ENCODE measurements at regions not wholly inside any gene's neighbourhood (a gene's known extent, or its start where the extent isn't known, plus 50 kb on each side); places are given as distances from the start of the nearest gene placed in this dataset.

DNA sequence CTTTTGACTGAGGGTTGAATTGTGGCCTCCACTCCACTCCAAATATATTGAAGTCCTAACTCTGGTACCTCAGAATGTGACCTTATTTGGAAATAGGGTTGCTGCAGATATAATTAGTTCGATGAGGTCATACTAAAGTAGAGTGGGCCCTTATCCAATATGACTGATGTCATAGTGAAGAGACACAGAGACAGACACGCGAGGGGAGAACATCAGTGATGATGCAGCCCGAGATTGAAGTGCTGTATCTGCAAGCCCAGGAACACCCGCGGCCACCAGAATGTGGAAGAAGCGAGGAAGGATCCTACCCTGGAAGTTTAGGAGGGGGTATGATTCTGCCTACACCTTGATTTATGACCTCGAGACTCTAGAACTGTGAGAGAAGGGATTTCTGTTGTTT is 279.0 kb downstream of the ANKRD50 start:
- H3K4me3 ChIP-seq, result no peak overlapping the region
- ATAC-seq (ENCODE audit: low FRiP score in 2 of 2) (no peak), DNase-seq (no peak)
- peaks cover 2 to 12% (median 4%) of the 10 kb centered on the region in 4 donors for H3K4me1 ChIP-seq
- WGBS, 2 donors, result 84 to 92% methylated on average over 8 of the region's 8 CpGs
- H3K9me3 ChIP-seq, result no peaks in the 10 kb centered on the region
- no peaks in the 10 kb centered on the region for H3K36me3 ChIP-seq
- H3K27me3 ChIP-seq, result no peaks in the 10 kb centered on the region
- H3K27ac ChIP-seq, result no peak overlapping the region
- TF ChIP-seq POLR2A (IDR thresholded peaks at IDR 0.05) (no peak), EP300 (IDR thresholded peaks at IDR 0.05) (no peak), POLR2AphosphoS5 (IDR thresholded peaks at IDR 0.05) (no peak)
- TF ChIP-seq, protein P1, sequence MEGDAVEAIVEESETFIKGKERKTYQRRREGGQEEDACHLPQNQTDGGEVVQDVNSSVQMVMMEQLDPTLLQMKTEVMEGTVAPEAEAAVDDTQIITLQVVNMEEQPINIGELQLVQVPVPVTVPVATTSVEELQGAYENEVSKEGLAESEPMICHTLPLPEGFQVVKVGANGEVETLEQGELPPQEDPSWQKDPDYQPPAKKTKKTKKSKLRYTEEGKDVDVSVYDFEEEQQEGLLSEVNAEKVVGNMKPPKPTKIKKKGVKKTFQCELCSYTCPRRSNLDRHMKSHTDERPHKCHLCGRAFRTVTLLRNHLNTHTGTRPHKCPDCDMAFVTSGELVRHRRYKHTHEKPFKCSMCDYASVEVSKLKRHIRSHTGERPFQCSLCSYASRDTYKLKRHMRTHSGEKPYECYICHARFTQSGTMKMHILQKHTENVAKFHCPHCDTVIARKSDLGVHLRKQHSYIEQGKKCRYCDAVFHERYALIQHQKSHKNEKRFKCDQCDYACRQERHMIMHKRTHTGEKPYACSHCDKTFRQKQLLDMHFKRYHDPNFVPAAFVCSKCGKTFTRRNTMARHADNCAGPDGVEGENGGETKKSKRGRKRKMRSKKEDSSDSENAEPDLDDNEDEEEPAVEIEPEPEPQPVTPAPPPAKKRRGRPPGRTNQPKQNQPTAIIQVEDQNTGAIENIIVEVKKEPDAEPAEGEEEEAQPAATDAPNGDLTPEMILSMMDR (IDR thresholded peaks at IDR 0.05), result no peak

DNA sequence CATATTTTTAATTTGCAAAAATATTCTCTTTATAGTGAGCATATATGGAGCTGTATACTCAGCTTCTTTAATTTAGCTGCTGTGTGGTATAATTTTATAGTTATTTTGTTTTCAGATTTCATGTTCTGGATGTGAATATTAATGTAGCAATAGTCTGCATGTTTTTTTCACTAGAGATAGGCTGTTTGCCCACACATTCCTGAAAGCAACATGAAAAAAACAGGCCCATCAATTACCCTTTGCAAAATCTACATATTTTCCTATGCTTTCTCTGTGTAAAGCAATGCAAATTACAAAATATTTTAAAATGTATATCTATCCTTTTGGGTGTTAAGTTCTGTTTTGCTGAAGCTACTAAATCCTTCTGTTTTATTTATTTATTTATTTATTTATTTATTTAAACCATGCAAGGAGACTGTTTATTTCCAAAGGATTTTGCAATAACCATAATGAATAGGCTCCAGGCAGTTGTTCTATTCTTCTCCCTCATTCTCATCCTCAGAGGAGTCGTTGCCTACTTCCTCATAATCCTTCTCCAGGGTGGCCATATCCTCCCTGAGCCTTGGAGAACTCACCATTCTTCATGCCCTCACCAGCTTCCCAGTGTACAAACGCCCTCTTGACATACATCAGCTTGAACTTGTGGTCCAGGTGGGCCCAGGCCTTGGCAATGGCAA is 277.1 kb downstream of the ANKRD50 start:
- no peak for DNase-seq

DNA sequence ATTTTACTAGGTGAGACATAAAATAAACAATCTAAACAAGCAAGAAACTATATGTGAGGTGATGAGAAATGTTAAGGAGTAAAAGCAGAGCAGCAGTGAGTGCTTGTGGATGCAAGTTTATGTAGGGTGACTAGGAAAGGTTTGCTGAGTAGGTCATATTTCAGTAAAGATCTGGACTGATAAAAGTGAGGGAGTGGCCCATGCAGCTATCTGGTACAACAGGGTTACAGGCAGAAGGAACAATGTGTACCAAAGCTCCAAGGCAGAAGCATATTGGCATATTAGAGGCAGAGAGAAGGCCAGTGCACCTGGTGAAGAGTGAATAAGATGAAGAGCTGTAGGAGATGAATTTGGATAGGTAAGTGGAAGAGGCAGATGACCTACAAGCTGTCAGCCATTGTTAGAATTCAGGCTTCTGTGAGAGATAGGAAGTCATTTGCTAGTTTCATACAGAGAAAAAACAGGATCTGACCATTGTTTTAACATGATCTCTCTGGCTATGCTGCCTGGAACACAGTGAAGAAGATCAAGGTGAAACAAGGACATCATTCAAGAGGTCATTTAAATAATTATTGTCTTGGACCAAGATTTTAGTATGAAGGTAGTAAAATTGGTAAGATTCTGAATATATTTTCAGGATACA is 274.6 kb downstream of the ANKRD50 start:
- Histone ChIP-seq H3K9me3 (no peaks in the 10 kb centered on the region), H3K27ac (no peak overlapping the region), H3K27me3 (no peaks in the 10 kb centered on the region), H3K4me3 (no peak overlapping the region), H3K36me3 (no peaks in the 10 kb centered on the region), H3K4me1 (no peaks in the 10 kb centered on the region)
- no peak for TF ChIP-seq EP300 (IDR thresholded peaks at IDR 0.05)
- TF ChIP-seq, protein P1 (IDR thresholded peaks at IDR 0.05), result no peak
- ATAC-seq (ENCODE audit: low FRiP score in 2 of 2) (no peak), DNase-seq (no peak)

More for the DNA sequence above, 277.1 kb downstream of the ANKRD50 start:
- no peak overlapping the region for H3K4me3 ChIP-seq
- no peaks in the 10 kb centered on the region for H3K27me3 ChIP-seq
- H3K9me3 ChIP-seq, result no peaks in the 10 kb centered on the region
- H3K36me3 ChIP-seq, result no peaks in the 10 kb centered on the region
- ATAC-seq (ENCODE audit: low FRiP score in 2 of 2), result no peak
- TF ChIP-seq, protein P1 (IDR thresholded peaks at IDR 0.05), result no peak
- TF ChIP-seq EP300 (IDR thresholded peaks at IDR 0.05) (no peak), POLR2AphosphoS5 (IDR thresholded peaks at IDR 0.05) (no peak), POLR2A (IDR thresholded peaks at IDR 0.05) (no peak)
- H3K27ac ChIP-seq, result no peak overlapping the region
- peaks cover 0 to 5% (median 0%) of the 10 kb centered on the region in 4 donors for H3K4me1 ChIP-seq
- WGBS, 2 donors, result 61 to 74% methylated on average over 2 of the region's 2 CpGs

DNA sequence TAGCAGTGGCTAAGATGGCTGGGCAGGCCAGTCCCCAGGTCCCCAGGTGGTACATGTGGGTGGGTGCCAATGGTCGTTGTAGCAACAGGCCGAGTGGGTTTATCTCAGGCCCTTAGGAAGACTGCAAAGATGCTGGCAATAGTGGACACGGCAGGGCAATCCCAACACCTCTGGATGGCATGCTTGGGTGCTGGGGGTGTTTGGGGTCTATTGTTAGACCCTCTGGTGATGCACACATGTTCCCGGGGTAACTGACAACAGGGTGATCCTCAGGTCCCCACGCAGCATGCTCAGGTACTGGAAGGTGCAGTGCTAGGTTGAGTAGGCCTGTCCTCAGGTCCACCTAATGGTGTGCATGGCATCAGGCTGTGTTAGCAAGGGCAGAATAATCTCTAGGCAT is 267.5 kb downstream of the ANKRD50 start:
- Histone ChIP-seq H3K4me1 (no peaks in the 10 kb centered on the region), H3K36me3 (no peaks in the 10 kb centered on the region), H3K27ac (no peak overlapping the region), H3K9me3 (no peaks in the 10 kb centered on the region), H3K27me3 (no peaks in the 10 kb centered on the region), H3K4me3 (no peak overlapping the region)
- no peak for DNase-seq
- no peak for TF ChIP-seq POLR2A (IDR thresholded peaks at IDR 0.05)
- no peak for TF ChIP-seq EP300 (IDR thresholded peaks at IDR 0.05)
- TF ChIP-seq, protein P1 (IDR thresholded peaks at IDR 0.05), result no peak
- TF ChIP-seq POLR2AphosphoS5 (IDR thresholded peaks at IDR 0.05), result no peak
- 97% methylated on average over 5 of the region's 5 CpGs; no CpG with 5 or more reads in 1 of the 2 donors for WGBS, 2 donors
- ATAC-seq (ENCODE audit: low FRiP score in 2 of 2), result no peak

DNA sequence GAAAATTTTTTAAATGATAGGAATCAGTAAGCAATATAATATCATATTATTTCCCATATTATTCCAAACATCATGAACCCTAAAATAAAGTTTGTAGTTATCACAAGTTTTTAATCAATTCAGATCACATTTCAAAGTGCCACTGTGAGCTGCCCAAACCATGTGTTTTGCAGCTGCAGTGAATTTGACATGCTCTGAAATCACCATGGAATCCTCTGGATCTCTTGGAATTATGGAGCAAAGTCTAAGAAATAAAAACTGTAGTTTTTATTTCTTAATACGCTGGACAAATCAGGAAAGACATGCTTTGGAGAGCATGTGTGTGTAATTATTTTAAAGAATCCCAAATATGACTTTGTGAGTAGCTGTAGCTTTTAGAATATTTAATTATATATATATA is 262.7 kb downstream of the ANKRD50 start:
- DNase-seq, result no peak
- no peaks in the 10 kb centered on the region for H3K9me3 ChIP-seq
- no peak overlapping the region for H3K27ac ChIP-seq
- H3K4me3 ChIP-seq, result no peak overlapping the region
- TF ChIP-seq, protein P1 (IDR thresholded peaks at IDR 0.05), result no peak
- TF ChIP-seq POLR2A (IDR thresholded peaks at IDR 0.05) (no peak), POLR2AphosphoS5 (IDR thresholded peaks at IDR 0.05) (no peak), EP300 (IDR thresholded peaks at IDR 0.05) (no peak)
- no peaks in the 10 kb centered on the region for H3K4me1 ChIP-seq
- H3K36me3 ChIP-seq, result no peaks in the 10 kb centered on the region
- no peak for ATAC-seq (ENCODE audit: low FRiP score in 2 of 2)
- no peaks in the 10 kb centered on the region for H3K27me3 ChIP-seq
- WGBS, 2 donors, result 93 to 94% methylated on average over 1 of the region's 1 CpG

Measured in upper lobe of left lung (tissue), 6 donors.